Choroid plexus epithelial cell (primary cell): ENCODE measurements at regions not wholly inside any gene's neighbourhood (a gene's known extent, or its start where the extent isn't known, plus 50 kb on each side); places are given as distances from the start of the nearest gene placed in this dataset.
A peak's percentile ranks its signal among the peaks of the same experiment; 100 is the strongest.

Experiments
- DNase-seq: peaks from one replicate; pipeline ENCODE4 v3.0.0-alpha.2; 2010; ENCODE audit warnings: low read depth
- H3K4me3 ChIP-seq: 2 replicates; pipeline ENCODE4 v1.5.1; 2011; ENCODE audit warnings: low read depth, mild to moderate bottlenecking, control low read depth, low read length, moderate library complexity
- CTCF ChIP-seq: conservative IDR thresholded peaks from 2 replicates; pipeline ENCODE4 v1.5.1; 2011; ENCODE audit warnings: low read depth, mild to moderate bottlenecking, control low read depth, inconsistent platforms, low read length, moderate library complexity

- no peak overlapping the region for H3K4me3 ChIP-seq
- no peak for DNase-seq
- no peak for TF ChIP-seq CTCF
Observed at GRCh38 chr2:217066510-217067270, 206.8 kb upstream of the TNP1 start.

GRCh38 chr2:217065695-217066405 is 206.0 kb upstream of the TNP1 start:
- H3K4me3 ChIP-seq = no peak overlapping the region
- DNase-seq = peak; percentile 98
- TF ChIP-seq CTCF = no peak

GRCh38 chr2:217065012-217065290 is 205.1 kb upstream of the TNP1 start:
- peak overlapping the region; percentile 43 for H3K4me3 ChIP-seq
- no peak for DNase-seq
- no peak for TF ChIP-seq CTCF

- peak; percentile 95 for DNase-seq
- H3K4me3 ChIP-seq = peak overlapping the region; percentile 43
- TF ChIP-seq CTCF = no peak
Observed at GRCh38 chr2:217064234-217065011, 204.6 kb upstream of the TNP1 start.

GRCh38 chr2:217063238-217063755 is 203.4 kb upstream of the TNP1 start:
- no peak for TF ChIP-seq CTCF
- H3K4me3 ChIP-seq = no peak overlapping the region
- DNase-seq = no peak

GRCh38 chr2:217062768-217063167 is 202.9 kb upstream of the TNP1 start:
- H3K4me3 ChIP-seq = no peak overlapping the region
- TF ChIP-seq CTCF = no peak
- no peak for DNase-seq
